ENCODE measurements at regions not wholly inside any gene's neighbourhood (a gene's known extent, or its start where the extent isn't known, plus 50 kb on each side); places are given as distances from the start of the nearest gene placed in this dataset.

DNA sequence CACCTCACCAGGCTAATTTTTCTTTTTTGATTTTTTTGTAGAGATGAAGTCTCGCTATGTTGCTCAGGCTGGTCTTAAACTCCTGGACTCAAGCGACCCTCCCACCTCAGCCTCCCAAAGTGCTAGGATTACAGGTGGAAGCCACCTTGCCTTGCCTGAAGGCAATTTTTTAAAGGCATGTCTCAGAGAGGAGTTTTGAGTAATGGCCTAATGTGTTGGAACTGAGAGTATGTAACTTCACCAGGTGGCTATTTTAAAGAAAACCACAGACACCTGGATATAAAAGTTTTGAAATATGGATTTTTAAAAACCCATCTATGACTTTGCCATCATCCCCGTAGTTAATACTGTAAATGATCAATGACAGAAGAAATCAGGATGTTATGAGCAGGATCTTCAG lies 119.8 kb upstream of the ATP8B1 start:
- Histone ChIP-seq H2BK5ac (ENCODE audit: low read depth, low read length, poor library complexity, severe bottlenecking) (no peak overlapping the region), H2BK20ac (ENCODE audit: low read depth, low read length) (no peak overlapping the region), H4K8ac (ENCODE audit: low read depth in 2 of 2, low read length in 2 of 2) (no peak overlapping the region), H2BK15ac (ENCODE audit: low read depth, low read length) (no peak overlapping the region), H2AFZ (replicated peaks; ENCODE audit: low read length, poor library complexity) (no peak overlapping the region), H3K27ac (ENCODE audit: insufficient read depth, low read length) (no peak overlapping the region), H3K36me3 (ENCODE audit: control insufficient read depth, insufficient read depth, low read length) (no peaks in the 10 kb centered on the region), H3K9ac (ENCODE audit: low read depth, low read length) (no peak overlapping the region), H3K4me3 (ENCODE audit: insufficient read depth, low read depth, low read length) (no peak overlapping the region), H2AK5ac (ENCODE audit: low read depth, low read length) (no peak overlapping the region), H4K20me1 (ENCODE audit: insufficient read depth, low read length) (no peaks in the 10 kb centered on the region), H3K79me1 (ENCODE audit: low read depth in 1 of 2, low read length in 2 of 2) (no peaks in the 10 kb centered on the region), H3K27me3 (ENCODE audit: control insufficient read depth, insufficient read depth, low read length) (0 out of 2 replicates have a peak, but pooled peaks cover 2% of the 10 kb centered on the region), H2BK120ac (ENCODE audit: low read depth, low read length) (no peak overlapping the region), H2AK9ac (replicated peaks; ENCODE audit: low read depth, low read length, poor library complexity) (no peak overlapping the region), H3K4me1 (ENCODE audit: control insufficient read depth, insufficient read depth, low read length) (peaks cover 4% of the 10 kb centered on the region), H3K9me1 (ENCODE audit: insufficient read depth, low read length) (peaks cover 8% of the 10 kb centered on the region), H4K5ac (ENCODE audit: low read depth, low read length) (no peak overlapping the region), H3K4ac (ENCODE audit: low read depth, low read length) (no peak overlapping the region), H3K18ac (ENCODE audit: low read depth, low read length) (no peak overlapping the region), H3K56ac (ENCODE audit: extremely low read depth, insufficient read depth, low read length) (no peak overlapping the region), H3K14ac (replicated peaks; ENCODE audit: low read depth, low read length) (no peak overlapping the region), H3K4me2 (ENCODE audit: low read depth, low read length) (no peak overlapping the region), H4K91ac (ENCODE audit: insufficient read depth, low read depth, low read length) (no peak overlapping the region), H3K9me3 (ENCODE audit: control insufficient read depth, insufficient read depth, low read length) (no peaks in the 10 kb centered on the region), H3K23ac (ENCODE audit: low read depth, low read length) (no peak overlapping the region)
- WGBS, 2 experiments (ENCODE audit: extremely low coverage in 2 of 2, insufficient read length in 1 of 2) = 71% methylated on average over 1 of the region's 3 CpGs; no CpG with 5 or more reads in 1 of the 2 experiments
- ChIA-PET POLR2A (ENCODE audit: unreplicated experiment) (interaction anchor here (0.6 kb wide), 1 partner anchor 176 kb away, joined by 4 read pairs; no protein-coding TSS in a partner anchor), CTCF (no interaction called here)
- dilution Hi-C loops (cut with HindIII; ENCODE audit: low sequenced_read_pairs, unreplicated experiment) = no loop called here
- intact Hi-C loops (cut with micrococcal nuclease) = no loop called here
- no TSS peak for BruUV-seq (replicated peaks)
- in situ Hi-C loops (cut with MboI; ENCODE audit: low sequenced_read_pairs) = no loop called here
- no peak for ATAC-seq (ENCODE audit: low read depth)
- TF ChIP-seq NFE2L2 (IDR thresholded peaks at IDR 0.05; ENCODE audit: low read depth, low read length) (no peak), FOS (IDR thresholded peaks at IDR 0.05; ENCODE audit: low read depth, low read length) (no peak), CHD1 (IDR thresholded peaks at IDR 0.05; ENCODE audit: low read depth, low read length) (no peak), MAZ (IDR thresholded peaks at IDR 0.05; ENCODE audit: borderline replicate concordance, low read depth, low read length) (no peak), SMC3 (IDR thresholded peaks at IDR 0.05; ENCODE audit: low read depth, low read length) (no peak), POLR2A (IDR thresholded peaks at IDR 0.05; ENCODE audit: low read depth, low read length) (no peak), MAFK (IDR thresholded peaks at IDR 0.05; ENCODE audit: low read depth, low read length) (no peak), BHLHE40 (IDR thresholded peaks at IDR 0.05; ENCODE audit: low read depth, low read length) (no peak), RCOR1 (IDR thresholded peaks at IDR 0.05; ENCODE audit: insufficient replicate concordance, low read length) (no peak), MXI1 (IDR thresholded peaks at IDR 0.05; ENCODE audit: borderline replicate concordance, low read depth, low read length) (no peak), RAD21 (IDR thresholded peaks at IDR 0.05; ENCODE audit: low read length) (no peak), RFX5 (IDR thresholded peaks at IDR 0.05; ENCODE audit: low read depth, low read length) (no peak), CEBPB (IDR thresholded peaks at IDR 0.05; ENCODE audit: low read depth, low read length) (no peak)
- TF ChIP-seq, protein P1, sequence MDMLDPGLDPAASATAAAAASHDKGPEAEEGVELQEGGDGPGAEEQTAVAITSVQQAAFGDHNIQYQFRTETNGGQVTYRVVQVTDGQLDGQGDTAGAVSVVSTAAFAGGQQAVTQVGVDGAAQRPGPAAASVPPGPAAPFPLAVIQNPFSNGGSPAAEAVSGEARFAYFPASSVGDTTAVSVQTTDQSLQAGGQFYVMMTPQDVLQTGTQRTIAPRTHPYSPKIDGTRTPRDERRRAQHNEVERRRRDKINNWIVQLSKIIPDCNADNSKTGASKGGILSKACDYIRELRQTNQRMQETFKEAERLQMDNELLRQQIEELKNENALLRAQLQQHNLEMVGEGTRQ (IDR thresholded peaks at IDR 0.05; ENCODE audit: low read depth, low read length) = no peak
- TF ChIP-seq, protein P2, sequence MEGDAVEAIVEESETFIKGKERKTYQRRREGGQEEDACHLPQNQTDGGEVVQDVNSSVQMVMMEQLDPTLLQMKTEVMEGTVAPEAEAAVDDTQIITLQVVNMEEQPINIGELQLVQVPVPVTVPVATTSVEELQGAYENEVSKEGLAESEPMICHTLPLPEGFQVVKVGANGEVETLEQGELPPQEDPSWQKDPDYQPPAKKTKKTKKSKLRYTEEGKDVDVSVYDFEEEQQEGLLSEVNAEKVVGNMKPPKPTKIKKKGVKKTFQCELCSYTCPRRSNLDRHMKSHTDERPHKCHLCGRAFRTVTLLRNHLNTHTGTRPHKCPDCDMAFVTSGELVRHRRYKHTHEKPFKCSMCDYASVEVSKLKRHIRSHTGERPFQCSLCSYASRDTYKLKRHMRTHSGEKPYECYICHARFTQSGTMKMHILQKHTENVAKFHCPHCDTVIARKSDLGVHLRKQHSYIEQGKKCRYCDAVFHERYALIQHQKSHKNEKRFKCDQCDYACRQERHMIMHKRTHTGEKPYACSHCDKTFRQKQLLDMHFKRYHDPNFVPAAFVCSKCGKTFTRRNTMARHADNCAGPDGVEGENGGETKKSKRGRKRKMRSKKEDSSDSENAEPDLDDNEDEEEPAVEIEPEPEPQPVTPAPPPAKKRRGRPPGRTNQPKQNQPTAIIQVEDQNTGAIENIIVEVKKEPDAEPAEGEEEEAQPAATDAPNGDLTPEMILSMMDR (conservative IDR thresholded peaks at IDR 0.05; ENCODE audit: low read depth, low read length) = no peak
- TF ChIP-seq, protein P3, sequence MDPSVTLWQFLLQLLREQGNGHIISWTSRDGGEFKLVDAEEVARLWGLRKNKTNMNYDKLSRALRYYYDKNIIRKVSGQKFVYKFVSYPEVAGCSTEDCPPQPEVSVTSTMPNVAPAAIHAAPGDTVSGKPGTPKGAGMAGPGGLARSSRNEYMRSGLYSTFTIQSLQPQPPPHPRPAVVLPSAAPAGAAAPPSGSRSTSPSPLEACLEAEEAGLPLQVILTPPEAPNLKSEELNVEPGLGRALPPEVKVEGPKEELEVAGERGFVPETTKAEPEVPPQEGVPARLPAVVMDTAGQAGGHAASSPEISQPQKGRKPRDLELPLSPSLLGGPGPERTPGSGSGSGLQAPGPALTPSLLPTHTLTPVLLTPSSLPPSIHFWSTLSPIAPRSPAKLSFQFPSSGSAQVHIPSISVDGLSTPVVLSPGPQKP (IDR thresholded peaks at IDR 0.05; ENCODE audit: borderline replicate concordance, low read depth, low read length) = no peak
- no peak for DNase-seq

Measured in IMR-90 (cell line).